Lower leg skin (tissue), 4 donors: ENCODE measurements at regions not wholly inside any gene's neighbourhood (a gene's known extent, or its start where the extent isn't known, plus 50 kb on each side); places are given as distances from the start of the nearest gene placed in this dataset.
A peak's percentile ranks its signal among the peaks of the same experiment; 100 is the strongest.

ENCODE experiments used
- DNase-seq, 2 donors: peaks; one replicate each; pipeline ENCODE4 v3.0.0-alpha.2; 2019; ENCODE audit warnings: low spot score in 2 of 2
- H3K4me3 ChIP-seq: fragments of 200-600 bp; sonication (generic); 2 replicates; pipeline ENCODE4 v1.5.1; 2017; ENCODE audit warnings: mild to moderate bottlenecking, low read depth; ENCODE audit not compliant: poor library complexity, severe bottlenecking
- POLR2A ChIP-seq, 2 donors: fragments of 450-650 bp; IDR thresholded peaks; one replicate each; pipeline ENCODE4 v1.6.1; 2016 to 2017; ENCODE audit warnings: antibody characterized with exemption in 2 of 2, mild to moderate bottlenecking in 1 of 2, moderate library complexity in 1 of 2
- WGBS, 2 donors: methylation state at CpG; one replicate each; pipeline ENCODE4 v1.1.5; 2018; 5-methylcytosine and 5-hydroxymethylcytosine counted together
- intact Hi-C: fragments of 100-400 bp; cut with DNase I; formaldehyde crosslinking; loops from one replicate; pipeline ENCODE4 v1.15.0; 2023; ENCODE audit warnings: low total_unique reads
- TF ChIP-seq, protein P1 (sequence below), 3 donors: fragments of 450-650 bp; IDR thresholded peaks; one replicate each; pipeline ENCODE4 v1.5.1; 2016; ENCODE audit warnings: antibody characterized with exemption in 3 of 3, mild to moderate bottlenecking in 3 of 3, moderate library complexity in 2 of 3

DNA sequence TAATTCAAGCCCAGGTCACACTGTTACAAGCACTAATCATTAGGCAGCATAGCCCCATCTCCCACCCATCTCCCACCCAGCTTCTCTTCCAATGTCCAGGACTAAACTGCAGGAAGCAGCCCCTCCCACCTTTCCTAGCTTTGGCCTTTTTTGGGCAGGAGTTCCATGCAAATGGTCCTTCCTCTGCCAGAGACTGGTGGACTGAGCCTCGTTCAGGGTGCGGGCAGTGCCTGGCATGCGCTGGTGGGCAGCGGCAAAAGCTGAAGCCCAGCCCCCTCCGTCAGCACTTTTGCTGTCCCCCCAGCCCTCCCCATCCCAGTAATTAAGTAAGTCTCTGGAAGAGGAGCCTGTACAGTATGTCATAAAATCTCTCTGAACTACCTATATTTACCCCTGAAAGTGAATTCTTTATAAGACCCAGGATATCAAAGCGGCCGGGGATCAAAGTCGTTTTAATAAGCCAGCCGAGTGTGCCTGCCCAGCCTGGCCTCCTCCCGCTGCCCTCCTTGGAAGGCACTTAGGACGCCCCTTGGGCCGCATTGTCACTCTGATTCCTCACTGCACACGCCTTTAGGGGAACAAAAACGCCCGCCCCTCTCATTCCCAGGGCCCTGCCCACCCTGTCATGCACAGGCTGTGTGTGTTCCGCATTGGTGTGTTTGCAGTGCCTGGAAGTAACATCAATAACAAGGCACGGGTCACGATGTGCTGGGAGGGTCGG is 109.9 kb downstream of the IRX5 start:
- DNase-seq: peak in 1 of 2 donors; percentile 49
- WGBS, 2 donors: 77 to 79% methylated on average over 19 of the region's 19 CpGs
- TF ChIP-seq, protein P1, sequence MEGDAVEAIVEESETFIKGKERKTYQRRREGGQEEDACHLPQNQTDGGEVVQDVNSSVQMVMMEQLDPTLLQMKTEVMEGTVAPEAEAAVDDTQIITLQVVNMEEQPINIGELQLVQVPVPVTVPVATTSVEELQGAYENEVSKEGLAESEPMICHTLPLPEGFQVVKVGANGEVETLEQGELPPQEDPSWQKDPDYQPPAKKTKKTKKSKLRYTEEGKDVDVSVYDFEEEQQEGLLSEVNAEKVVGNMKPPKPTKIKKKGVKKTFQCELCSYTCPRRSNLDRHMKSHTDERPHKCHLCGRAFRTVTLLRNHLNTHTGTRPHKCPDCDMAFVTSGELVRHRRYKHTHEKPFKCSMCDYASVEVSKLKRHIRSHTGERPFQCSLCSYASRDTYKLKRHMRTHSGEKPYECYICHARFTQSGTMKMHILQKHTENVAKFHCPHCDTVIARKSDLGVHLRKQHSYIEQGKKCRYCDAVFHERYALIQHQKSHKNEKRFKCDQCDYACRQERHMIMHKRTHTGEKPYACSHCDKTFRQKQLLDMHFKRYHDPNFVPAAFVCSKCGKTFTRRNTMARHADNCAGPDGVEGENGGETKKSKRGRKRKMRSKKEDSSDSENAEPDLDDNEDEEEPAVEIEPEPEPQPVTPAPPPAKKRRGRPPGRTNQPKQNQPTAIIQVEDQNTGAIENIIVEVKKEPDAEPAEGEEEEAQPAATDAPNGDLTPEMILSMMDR (IDR thresholded peaks at IDR 0.05): no peak
- TF ChIP-seq POLR2A (IDR thresholded peaks at IDR 0.05): no peak
- no peak overlapping the region for H3K4me3 ChIP-seq
- intact Hi-C loops: no loop called here

GRCh38 chr16:55041540-55042234 is 111.0 kb downstream of the IRX5 start:
- 85 to 86% methylated on average over 3 of the region's 3 CpGs for WGBS, 2 donors
- intact Hi-C loops: no loop called here
- no peak overlapping the region for H3K4me3 ChIP-seq
- TF ChIP-seq, protein P1 (IDR thresholded peaks at IDR 0.05): no peak
- no peak for TF ChIP-seq POLR2A (IDR thresholded peaks at IDR 0.05)
- no peak for DNase-seq

DNA sequence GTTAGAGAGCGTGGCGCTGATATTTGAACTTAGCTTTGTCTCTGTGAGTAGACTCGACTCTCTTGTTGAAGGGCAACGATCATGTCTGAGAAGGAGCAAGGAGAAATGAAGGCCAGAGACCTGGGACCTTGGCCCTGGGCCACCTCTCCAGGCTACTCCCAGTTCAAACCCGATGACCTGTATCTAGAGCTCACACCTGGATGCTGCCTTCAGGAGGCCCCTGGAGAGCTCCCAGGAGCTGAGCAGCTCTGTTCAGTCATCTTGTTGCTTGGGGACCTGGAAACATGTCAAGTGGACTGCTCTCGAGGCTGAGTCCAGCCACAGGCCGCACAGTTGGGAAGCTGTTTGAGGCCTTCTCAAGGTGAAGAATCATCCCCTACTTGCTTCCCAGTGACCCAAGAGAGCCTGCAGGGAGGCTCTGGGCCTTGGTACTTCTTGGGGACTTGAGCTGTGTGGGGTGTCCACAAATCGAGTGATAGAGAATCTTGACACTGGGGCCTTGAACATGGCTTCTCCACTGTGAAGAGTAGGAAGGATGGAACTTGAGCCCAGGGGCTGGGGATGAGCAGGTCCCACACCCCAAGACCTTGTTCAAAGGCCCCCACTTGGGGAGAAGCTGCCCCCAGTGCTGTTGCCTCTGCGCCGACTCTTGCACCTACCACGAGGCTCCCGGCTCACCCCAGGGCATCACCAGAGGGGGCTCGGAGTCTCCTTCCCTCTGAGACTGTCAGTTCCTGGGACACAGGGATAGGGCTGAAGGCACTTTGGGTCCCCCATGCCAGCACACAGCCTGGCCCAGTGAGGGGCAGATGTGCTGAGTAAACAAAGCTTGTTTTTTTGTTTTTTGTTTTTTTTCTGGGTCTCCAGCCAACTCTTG is 112.1 kb downstream of the IRX5 start:
- intact Hi-C loops: no loop called here
- peak in 1 of 2 donors; percentile 40 for DNase-seq

GRCh38 chr16:55043499-55043898 is 112.8 kb downstream of the IRX5 start:
- TF ChIP-seq, protein P1 (IDR thresholded peaks at IDR 0.05): no peak
- no peak for TF ChIP-seq POLR2A (IDR thresholded peaks at IDR 0.05)
- intact Hi-C loops: no loop called here
- no peak for DNase-seq
- H3K4me3 ChIP-seq: no peak overlapping the region
- WGBS, 2 donors: 55 to 65% methylated on average over 3 of the region's 3 CpGs

More for the DNA sequence above, 112.1 kb downstream of the IRX5 start:
- H3K4me3 ChIP-seq: no peak overlapping the region
- 95 to 96% methylated on average over 12 to 13 of the region's 13 CpGs for WGBS, 2 donors
- TF ChIP-seq, protein P1 (IDR thresholded peaks at IDR 0.05): no peak
- TF ChIP-seq POLR2A (IDR thresholded peaks at IDR 0.05): no peak

- no peak for DNase-seq
- intact Hi-C loops: no loop called here
Observed at GRCh38 chr16:55044201-55044975, 113.7 kb downstream of the IRX5 start.

More at GRCh38 chr16:55044201-55044975, 113.7 kb downstream of the IRX5 start:
- no peak for TF ChIP-seq POLR2A (IDR thresholded peaks at IDR 0.05)
- TF ChIP-seq, protein P1 (IDR thresholded peaks at IDR 0.05): no peak
- H3K4me3 ChIP-seq: no peak overlapping the region
- 70 to 74% methylated on average over 11 of the region's 11 CpGs for WGBS, 2 donors
